H1 (cell line): ENCODE measurements at regions not wholly inside any gene's neighbourhood (a gene's known extent, or its start where the extent isn't known, plus 50 kb on each side); places are given as distances from the start of the nearest gene placed in this dataset.

Experiments used
- CTCF ChIA-PET: fragments of 300-600 bp; sonication (Branson Sonifier 250); formaldehyde crosslinking; loops from one replicate; lab custom pipeline; 2021; ENCODE audit not compliant: partially characterized antibody; lab: Charles Lee
- POLR2A ChIA-PET: fragments of 300-600 bp; sonication (Branson Sonifier 250); formaldehyde crosslinking; loops from one replicate; lab custom pipeline; 2021; ENCODE audit warnings: inconsistent platforms; ENCODE audit not compliant: partially characterized antibody; lab: Charles Lee
- DNase-seq, 2 experiments: peaks; one replicate each; pipeline versions ENCODE4 v3.0.0 to v3.0.0-alpha.2; 2010 to 2022; ENCODE audit warnings: low spot score in 2 of 2, low read depth in 1 of 2, mixed read lengths in 1 of 2
- FAIRE-seq: peaks from 2 replicates; lab custom pipeline; 2011; peaks lifted over from hg19 to GRCh38; lab: Jason Lieb, UNC
- H2AFZ ChIP-seq: 2 replicates; pipeline ENCODE4 v1.8.1; 2012; ENCODE audit warnings: low read length, inconsistent platforms
- H2AK5ac ChIP-seq: 2 replicates; pipeline ENCODE4 v1.6.1; 2013; ENCODE audit warnings: low read depth, low read length
- H2BK120ac ChIP-seq: replicated peaks from 2 replicates; pipeline ENCODE3; 2013; ENCODE audit warnings: low read depth, low read length, inconsistent platforms
- H2BK12ac ChIP-seq: 2 replicates; pipeline ENCODE4 v1.6.1; 2013; ENCODE audit warnings: low read depth, low read length
- H2BK15ac ChIP-seq: 2 replicates; pipeline ENCODE4 v1.6.1; 2013; ENCODE audit warnings: low read length
- H2BK20ac ChIP-seq: 2 replicates; pipeline ENCODE4 v1.6.1; 2013; ENCODE audit warnings: low read length
- H2BK5ac ChIP-seq: 2 replicates; pipeline ENCODE4 v1.6.1; 2013; ENCODE audit warnings: low read depth, low read length
- H3K14ac ChIP-seq: 2 replicates; pipeline ENCODE4 v1.6.1; 2013; ENCODE audit warnings: inconsistent platforms; ENCODE audit not compliant: insufficient read length
- H3K18ac ChIP-seq: 2 replicates; pipeline ENCODE4 v1.6.1; 2013; ENCODE audit warnings: low read length; ENCODE audit errors: extremely low read depth
- H3K23ac ChIP-seq: 2 replicates; pipeline ENCODE4 v1.6.1; 2013; ENCODE audit warnings: inconsistent platforms; ENCODE audit not compliant: insufficient read length
- H3K23me2 ChIP-seq: 2 replicates; pipeline ENCODE4 v1.6.1; 2013; ENCODE audit warnings: low read depth, low read length
- H3K27ac ChIP-seq: 2 replicates; pipeline ENCODE4 v1.6.1; 2011; ENCODE audit warnings: low read depth, low read length, inconsistent platforms
- H3K27me3 ChIP-seq, 4 experiments: replicated peaks in 1 of 4; 1 replicate in 1 of 4; 2 replicates in 3 of 4; pipeline versions ENCODE4 v1.6.1 to v1.8.1; 2011 to 2013; ENCODE audit warnings: low read length in 3 of 4, mild to moderate bottlenecking in 3 of 4, inconsistent platforms in 2 of 4, mixed read lengths in 2 of 4, moderate library complexity in 1 of 4; ENCODE audit not compliant: control insufficient read depth in 3 of 4, insufficient read depth in 3 of 4; ENCODE audit errors: extremely low read depth in 1 of 4
- H3K36me3 ChIP-seq, 4 experiments: 2 replicates each; pipeline versions ENCODE4 v1.6.1 to v1.8.1; 2011 to 2013; ENCODE audit warnings: mild to moderate bottlenecking in 4 of 4, low read length in 3 of 4, moderate library complexity in 2 of 4, control low read depth in 1 of 4, inconsistent platforms in 1 of 4; ENCODE audit not compliant: insufficient read depth in 4 of 4, control insufficient read depth in 2 of 4
- H3K4ac ChIP-seq: replicated peaks from 2 replicates; pipeline ENCODE3; 2013; ENCODE audit warnings: low read length, low read depth, mixed read lengths, inconsistent platforms; ENCODE audit not compliant: insufficient read length
- H3K4me1 ChIP-seq, 4 experiments: replicated peaks in 1 of 4; 1 replicate in 1 of 4; 2 replicates in 3 of 4; pipeline versions ENCODE4 v1.6.1 to v1.8.1; 2011 to 2013; ENCODE audit warnings: low read length in 3 of 4, inconsistent platforms in 2 of 4, mixed read lengths in 1 of 4; ENCODE audit not compliant: insufficient read depth in 4 of 4, control insufficient read depth in 3 of 4
- H3K4me2 ChIP-seq, 2 experiments: 2 replicates each; pipeline versions ENCODE4 v1.6.1 to v1.8.1; 2011 to 2013; ENCODE audit warnings: low read depth in 2 of 2, low read length in 2 of 2, control low read depth in 1 of 2, inconsistent platforms in 1 of 2, mild to moderate bottlenecking in 1 of 2; ENCODE audit not compliant: insufficient read depth in 1 of 2
- H3K4me3 ChIP-seq, 4 experiments: fragments of 200-600, 300-600 bp in 1 of 4; sonication (generic), shearing (Covaris generic), sonication (Bioruptor Twin) in 1 of 4; 2 replicates each; pipeline versions ENCODE4 v1.5.1 to v1.8.1; 2011 to 2016; ENCODE audit warnings: low read length in 4 of 4, low read depth in 3 of 4, control low read depth in 2 of 4, inconsistent platforms in 2 of 4, mild to moderate bottlenecking in 2 of 4, mixed read lengths in 1 of 4, moderate library complexity in 1 of 4; ENCODE audit not compliant: insufficient read depth in 2 of 4; ENCODE audit errors: extremely low read depth in 1 of 4
- H3K56ac ChIP-seq: replicated peaks from 2 replicates; pipeline ENCODE3; 2013; ENCODE audit warnings: low read depth, mild to moderate bottlenecking, mixed read lengths, low read length, inconsistent platforms; ENCODE audit not compliant: insufficient read length
- H3K79me1 ChIP-seq: 2 replicates; pipeline ENCODE4 v1.6.1; 2013; ENCODE audit warnings: low read depth, low read length, control low read depth
- H3K79me2 ChIP-seq, 2 experiments: 2 replicates each; pipeline versions ENCODE4 v1.6.1 to v1.8.1; 2012 to 2013; ENCODE audit warnings: low read length in 2 of 2, mild to moderate bottlenecking in 2 of 2, inconsistent platforms in 1 of 2; ENCODE audit not compliant: insufficient read depth in 2 of 2, control insufficient read depth in 1 of 2
- H3K9ac ChIP-seq, 4 experiments: replicated peaks in 1 of 4; 1 replicate in 1 of 4; 2 replicates in 3 of 4; pipeline versions ENCODE4 v1.6.1 to v1.8.1; 2011 to 2013; ENCODE audit warnings: low read depth in 3 of 4, low read length in 3 of 4, control low read depth in 2 of 4, mild to moderate bottlenecking in 2 of 4, moderate library complexity in 2 of 4, inconsistent platforms in 1 of 4; ENCODE audit errors: extremely low read depth in 1 of 4
- H3K9me3 ChIP-seq, 2 experiments: 2 replicates each; pipeline versions ENCODE4 v1.6.1 to v1.8.1; 2012 to 2013; ENCODE audit warnings: mild to moderate bottlenecking in 2 of 2, moderate library complexity in 2 of 2, control low read depth in 1 of 2, inconsistent platforms in 1 of 2, low read depth in 1 of 2, low read length in 1 of 2, mixed read lengths in 1 of 2; ENCODE audit not compliant: insufficient read depth in 2 of 2
- H4K20me1 ChIP-seq, 2 experiments: replicated peaks in 1 of 2; 2 replicates each; pipeline versions ENCODE3 to v1.8.1; 2011 to 2013; ENCODE audit warnings: inconsistent platforms in 2 of 2, low read length in 2 of 2, mild to moderate bottlenecking in 1 of 2; ENCODE audit not compliant: insufficient read depth in 2 of 2, control insufficient read depth in 1 of 2
- H4K5ac ChIP-seq: 2 replicates; pipeline ENCODE4 v1.6.1; 2013; ENCODE audit warnings: low read length, low read depth, mixed read lengths, inconsistent platforms; ENCODE audit not compliant: insufficient read length
- H4K8ac ChIP-seq: 2 replicates; pipeline ENCODE4 v1.8.0; 2013; ENCODE audit warnings: mild to moderate bottlenecking, moderate library complexity, low read length, inconsistent platforms; ENCODE audit not compliant: insufficient read depth; ENCODE audit errors: extremely low read depth
- H4K91ac ChIP-seq: replicated peaks from 2 replicates; pipeline ENCODE3; 2013; ENCODE audit warnings: low read length, mixed read lengths, inconsistent platforms; ENCODE audit not compliant: insufficient read length
- BRCA1 ChIP-seq: IDR thresholded peaks from 2 replicates; pipeline ENCODE4 v1.6.1; 2012; ENCODE audit warnings: low read depth, low read length, improper control_type of control experiment
- CHD2 ChIP-seq: IDR thresholded peaks from 2 replicates; pipeline ENCODE4 v1.6.1; 2012; ENCODE audit warnings: low read length, improper control_type of control experiment
- FOSL1 ChIP-seq: IDR thresholded peaks from 2 replicates; pipeline ENCODE4 v1.6.1; 2011; ENCODE audit warnings: mild to moderate bottlenecking, low read depth, low read length, moderate library complexity; ENCODE audit not compliant: insufficient read depth
- GTF2F1 ChIP-seq: IDR thresholded peaks from 2 replicates; pipeline ENCODE4 v1.6.1; 2012; ENCODE audit warnings: low read depth, low read length, improper control_type of control experiment, borderline replicate concordance
- HDAC2 ChIP-seq, 2 experiments: fragments of 300-600 bp in 1 of 2; sonication (generic) in 1 of 2; IDR thresholded peaks; 2 replicates each; pipeline ENCODE4 v1.6.1; 2011 to 2012; ENCODE audit warnings: low read depth in 2 of 2, low read length in 2 of 2, mild to moderate bottlenecking in 2 of 2, moderate library complexity in 2 of 2, borderline replicate concordance in 1 of 2, inconsistent platforms in 1 of 2
- KDM4A ChIP-seq: IDR thresholded peaks from one replicate; pipeline ENCODE4 v1.7.1; 2012; ENCODE audit warnings: low read depth, mild to moderate bottlenecking, moderate library complexity, low read length, inconsistent platforms; ENCODE audit not compliant: severe bottlenecking
- KDM5A ChIP-seq: fragments of 200-600 bp; IDR thresholded peaks from 2 replicates; pipeline ENCODE4 v1.7.1; 2012; ENCODE audit warnings: mild to moderate bottlenecking, low read length, inconsistent platforms, mixed read lengths
- NRF1 ChIP-seq: IDR thresholded peaks from 2 replicates; pipeline ENCODE4 v1.6.1; 2011; ENCODE audit warnings: mild to moderate bottlenecking, low read depth, low read length, improper control_type of control experiment
- POLR2AphosphoS5 ChIP-seq: IDR thresholded peaks from 2 replicates; pipeline ENCODE4 v1.6.1; 2011; ENCODE audit warnings: low read depth, low read length
- POU5F1 ChIP-seq: IDR thresholded peaks from 2 replicates; pipeline ENCODE4 v1.6.1; 2011; ENCODE audit warnings: low read depth, mild to moderate bottlenecking, low read length, moderate library complexity
- RAD21 ChIP-seq, 2 experiments: IDR thresholded peaks in 1 of 2; conservative IDR thresholded peaks in 1 of 2; 2 replicates each; pipeline ENCODE4 v1.6.1; 2011; ENCODE audit warnings: low read depth in 2 of 2, low read length in 2 of 2, improper control_type of control experiment in 1 of 2, inconsistent platforms in 1 of 2, mild to moderate bottlenecking in 1 of 2, moderate library complexity in 1 of 2
- RBBP5 ChIP-seq: IDR thresholded peaks from 2 replicates; pipeline ENCODE4 v1.7.1; 2012; ENCODE audit warnings: low read depth, mild to moderate bottlenecking, inconsistent platforms, low read length, moderate library complexity, borderline replicate concordance
- RFX5 ChIP-seq: IDR thresholded peaks from 2 replicates; pipeline ENCODE4 v1.6.1; 2011; ENCODE audit warnings: low read depth, low read length, improper control_type of control experiment, borderline replicate concordance
- SIRT6 ChIP-seq: IDR thresholded peaks from one replicate; pipeline ENCODE4 v1.7.1; 2012; ENCODE audit warnings: low read length, inconsistent platforms
- YY1 ChIP-seq: IDR thresholded peaks from 2 replicates; pipeline ENCODE4 v1.6.1; 2011; ENCODE audit warnings: low read depth, mild to moderate bottlenecking, low read length
- WGBS, 2 experiments: shearing (Covaris generic) in 1 of 2; methylation state at CpG; one replicate each; pipeline versions ENCODE4 v1.1.6 to v1.1.7; 2013 to 2015; ENCODE audit warnings: low lambda C conversion rate in 2 of 2, mixed read lengths in 2 of 2, inconsistent platforms in 1 of 2, low coverage in 1 of 2, missing lambda C conversion rate in 1 of 2; ENCODE audit not compliant: insufficient replicate concordance in 2 of 2, insufficient coverage in 1 of 2, insufficient read length in 1 of 2; ENCODE audit errors: extremely low coverage in 1 of 2, missing lambda C conversion rate in 1 of 2; 5-methylcytosine and 5-hydroxymethylcytosine counted together

DNA sequence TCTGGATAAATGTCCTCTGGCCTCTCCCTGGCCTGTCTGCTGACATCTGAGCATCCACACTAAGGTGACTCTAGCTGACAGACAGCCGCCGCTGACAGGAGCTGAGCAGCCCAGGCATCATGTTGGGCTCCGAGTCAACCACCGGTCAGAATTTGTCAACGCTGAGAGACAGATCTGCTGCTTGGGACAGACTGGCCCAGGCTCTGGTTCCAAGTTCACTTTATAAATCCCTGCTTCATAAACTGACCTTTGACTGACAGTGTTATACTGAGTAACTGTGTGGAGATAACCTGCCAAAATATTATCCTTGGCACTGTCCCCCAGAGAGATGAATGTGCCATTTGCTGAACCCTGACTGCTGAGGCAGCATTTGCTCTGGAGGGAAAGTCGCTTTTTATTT is 616.7 kb downstream of the NPHP4 start:
- Histone ChIP-seq H4K5ac (no peak overlapping the region), H4K8ac (no peak overlapping the region), H4K20me1 (no peaks in the 10 kb centered on the region), H2BK20ac (no peak overlapping the region), H3K4me1 (no peaks in the 10 kb centered on the region; a peak in 1 of 7 replicates), H3K9ac (no peak overlapping the region), H2AK5ac (no peak overlapping the region), H2BK120ac (no peak overlapping the region), H3K27me3 (no peaks in the 10 kb centered on the region; a peak in 1 of 7 replicates), H3K79me1 (no peaks in the 10 kb centered on the region), H4K91ac (no peak overlapping the region), H2AFZ (no peak overlapping the region), H3K23ac (no peak overlapping the region), H3K9me3 (peaks cover 8 to 14% of the 10 kb centered on the region in 2 experiments), H3K56ac (no peak overlapping the region), H3K36me3 (no peaks in the 10 kb centered on the region), H2BK15ac (no peak overlapping the region), H3K4me2 (no peak overlapping the region), H2BK5ac (no peak overlapping the region), H3K14ac (no peak overlapping the region), H3K4ac (no peak overlapping the region), H3K18ac (no peak overlapping the region), H3K79me2 (no peaks in the 10 kb centered on the region), H3K23me2 (no peaks in the 10 kb centered on the region), H3K4me3 (no peak overlapping the region), H3K27ac (no peak overlapping the region), H2BK12ac (no peak overlapping the region)
- 92% methylated on average over 6 of the region's 6 CpGs; no CpG with 5 or more reads in 1 of the 2 experiments for WGBS, 2 experiments
- no peak for FAIRE-seq
- POLR2A ChIA-PET = no interaction called here
- no peak for DNase-seq
- CTCF ChIA-PET = interaction anchor here (1.3 kb wide), 1 partner anchor 135 kb away, joined by 3 read pairs; no protein-coding TSS in a partner anchor
- TF ChIP-seq POU5F1 (no peak), NRF1 (no peak), RFX5 (no peak), POLR2AphosphoS5 (no peak), YY1 (no peak), KDM4A (no peak), KDM5A (no peak), FOSL1 (no peak), CHD2 (no peak), RAD21 (IDR thresholded peaks at IDR 0.05 in 1 of 2, conservative IDR thresholded peaks at IDR 0.05 in 1 of 2; ENCODE audit: low read depth in 2 of 2, low read length in 2 of 2) (no peak), BRCA1 (no peak), GTF2F1 (no peak), HDAC2 (IDR thresholded peaks at IDR 0.05; ENCODE audit: borderline replicate concordance in 1 of 2, low read depth in 2 of 2, low read length in 2 of 2) (no peak), SIRT6 (no peak), RBBP5 (no peak)
